ENCODE measurements at regions not wholly inside any gene's neighbourhood (a gene's known extent, or its start where the extent isn't known, plus 50 kb on each side); places are given as distances from the start of the nearest gene placed in this dataset.

GRCh38 chr6:48747040-48747439 is 636.0 kb upstream of the PTCHD4 start:
- TF ChIP-seq CTCF (IDR thresholded peaks at IDR 0.05) (no peak), POLR2A (IDR thresholded peaks at IDR 0.05) (no peak), POLR2AphosphoS5 (IDR thresholded peaks at IDR 0.05) (no peak)
